ENCODE measurements at regions not wholly inside any gene's neighbourhood (a gene's known extent, or its start where the extent isn't known, plus 50 kb on each side); places are given as distances from the start of the nearest gene placed in this dataset.
"Not testable (repeated sequence)": the region's sequence is repeated elsewhere in the genome, so short reads cannot be mapped to it uniquely, and the experiment has no call there.

- no peak for DNase-seq
Measured at GRCh38 chr22:22946131-22946530, 58.5 kb downstream of the IGLL5 start.

- DNase-seq, result peak; percentile 27
Measured at GRCh38 chr22:22948651-22949571, 61.3 kb downstream of the IGLL5 start.

GRCh38 chr22:22949953-22950352 is 62.3 kb downstream of the IGLL5 start:
- no peak for DNase-seq

DNA sequence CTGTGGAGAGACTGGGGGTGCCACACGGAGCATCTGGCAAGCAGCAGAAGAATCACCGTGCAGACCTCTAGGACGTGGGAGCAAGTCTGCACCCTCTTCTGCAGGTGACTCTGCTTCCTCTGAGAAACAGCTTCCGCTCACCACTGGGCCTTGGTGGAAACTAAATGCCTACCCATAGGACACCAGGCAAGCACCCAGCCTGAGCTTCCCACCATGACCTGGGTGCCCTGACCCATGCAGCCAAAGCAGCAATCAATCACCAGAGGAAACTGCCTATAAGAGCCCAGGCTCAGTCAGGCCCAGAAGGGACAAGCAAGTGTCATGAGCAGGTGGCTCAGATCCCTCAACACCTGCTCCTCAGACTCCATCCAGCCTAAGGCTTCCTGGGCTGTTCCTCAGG is 63.4 kb downstream of the IGLL5 start:
- DNase-seq, result no peak

DNA sequence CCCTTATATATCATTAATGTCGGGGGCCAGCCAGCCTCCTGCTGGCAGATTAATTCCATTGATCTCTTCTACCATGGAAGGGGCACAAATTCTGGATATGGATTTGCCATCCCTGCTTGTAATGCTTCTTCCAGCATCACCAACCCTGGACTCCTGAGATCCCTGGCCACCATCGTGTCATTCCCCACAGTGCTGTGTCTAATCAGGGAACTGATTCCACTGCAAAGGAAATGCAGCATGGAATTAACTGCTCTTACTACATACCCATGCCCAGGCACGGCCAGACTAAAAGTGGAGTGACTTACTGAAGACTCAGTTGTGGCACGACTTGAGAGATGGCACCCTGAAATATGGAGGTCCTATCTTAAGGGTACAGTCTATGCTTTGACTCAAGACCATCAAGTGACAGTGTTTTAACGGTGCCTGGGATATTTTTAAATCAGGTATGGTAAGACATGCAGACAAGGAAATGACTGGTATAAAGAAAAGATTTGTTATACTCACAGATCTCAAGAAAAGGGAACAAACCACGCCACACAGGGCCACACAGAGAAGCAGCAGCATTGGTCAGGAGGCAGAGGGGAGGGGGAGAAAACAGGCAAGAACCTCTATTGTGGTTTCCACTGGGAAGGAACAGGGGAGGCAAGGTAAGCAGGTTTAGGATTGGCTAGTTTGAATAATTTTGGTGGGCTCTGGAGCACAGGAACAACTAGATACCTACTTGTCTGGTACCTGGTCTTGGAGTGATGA is 65.1 kb downstream of the IGLL5 start:
- no peak for DNase-seq

- no peak for DNase-seq
Measured at GRCh38 chr22:22953791-22954190, 66.2 kb downstream of the IGLL5 start.

- peak; percentile 28 for DNase-seq
Measured at GRCh38 chr22:22954656-22955055, 67.0 kb downstream of the IGLL5 start.

- DNase-seq, result no peak
Measured at GRCh38 chr22:22955276-22955798, 67.7 kb downstream of the IGLL5 start.

GRCh38 chr22:22955866-22956535 is 68.4 kb downstream of the IGLL5 start:
- peak; percentile 84 for DNase-seq

GRCh38 chr22:22957090-22957489 is 69.5 kb downstream of the IGLL5 start:
- DNase-seq, result no peak

DNA sequence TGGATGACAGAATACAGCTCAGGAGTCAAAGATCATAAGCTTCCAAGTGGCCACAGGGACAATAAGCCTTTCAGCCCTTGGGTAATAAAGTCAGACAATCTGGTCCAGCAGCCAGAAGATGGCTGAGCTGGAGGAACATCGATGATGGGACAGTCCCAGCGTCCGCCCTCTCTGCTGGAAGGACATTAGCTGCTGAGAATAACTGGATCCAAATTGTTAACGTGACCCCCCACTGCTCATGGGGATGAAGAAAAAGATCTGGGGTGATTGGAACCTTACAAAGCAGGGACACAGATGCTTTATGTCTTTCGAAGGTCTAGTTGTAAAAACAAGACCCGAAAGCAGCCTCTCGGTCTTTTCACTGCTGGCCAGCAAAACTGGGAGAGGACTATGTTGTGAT is 71.0 kb downstream of the IGLL5 start:
- no peak for DNase-seq

DNA sequence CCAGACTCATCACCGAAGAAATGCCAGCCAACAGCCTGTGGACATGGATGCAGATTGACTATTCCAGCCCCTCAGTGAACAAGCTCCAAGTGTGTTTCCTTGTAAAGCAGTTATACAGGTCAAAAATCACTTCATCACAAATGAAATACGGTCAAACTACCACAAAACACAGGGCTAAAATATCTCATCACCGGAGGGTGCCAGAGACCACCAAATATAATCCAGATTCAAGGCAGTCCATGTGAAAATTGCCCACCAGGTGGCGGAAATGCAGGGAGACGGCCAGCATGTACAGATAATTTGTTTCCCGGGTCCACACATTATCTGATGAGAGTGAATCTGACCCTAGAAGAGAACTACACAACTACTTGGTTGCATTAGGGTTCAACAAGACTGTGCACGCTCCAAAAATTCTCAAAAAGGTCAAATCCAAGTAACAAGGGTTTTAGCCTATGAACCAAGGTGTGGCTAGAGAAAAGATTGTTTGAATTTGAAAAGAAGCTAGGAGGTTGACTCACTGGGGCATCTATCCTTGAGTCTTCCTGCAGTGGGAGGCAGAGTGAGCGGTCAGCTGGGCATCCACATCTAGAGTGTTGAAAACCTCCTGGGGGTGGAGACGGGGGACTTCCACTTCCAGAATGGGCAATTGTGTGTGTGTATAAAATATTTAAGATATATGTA is 71.7 kb downstream of the IGLL5 start:
- peak; percentile 74 for DNase-seq

DNA sequence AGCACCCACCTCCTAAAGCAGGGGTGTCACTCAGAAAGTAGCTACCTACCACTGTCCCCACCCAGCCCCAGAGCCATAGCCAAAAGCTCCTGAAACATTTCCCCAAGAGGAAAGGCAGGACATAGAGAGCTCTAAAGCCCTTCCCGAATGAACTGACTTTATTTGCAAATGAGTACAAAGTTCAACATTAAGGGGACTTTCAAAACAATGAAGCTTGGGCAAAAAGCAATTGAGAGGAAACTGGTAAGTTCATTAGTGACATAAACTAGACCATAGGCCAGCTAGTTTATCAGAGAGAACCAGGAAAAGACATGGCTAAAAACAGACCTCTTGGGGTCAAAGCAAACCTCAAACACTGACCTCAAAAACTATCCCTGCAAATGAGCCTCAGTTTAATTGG is 72.7 kb downstream of the IGLL5 start:
- no peak for DNase-seq

DNA sequence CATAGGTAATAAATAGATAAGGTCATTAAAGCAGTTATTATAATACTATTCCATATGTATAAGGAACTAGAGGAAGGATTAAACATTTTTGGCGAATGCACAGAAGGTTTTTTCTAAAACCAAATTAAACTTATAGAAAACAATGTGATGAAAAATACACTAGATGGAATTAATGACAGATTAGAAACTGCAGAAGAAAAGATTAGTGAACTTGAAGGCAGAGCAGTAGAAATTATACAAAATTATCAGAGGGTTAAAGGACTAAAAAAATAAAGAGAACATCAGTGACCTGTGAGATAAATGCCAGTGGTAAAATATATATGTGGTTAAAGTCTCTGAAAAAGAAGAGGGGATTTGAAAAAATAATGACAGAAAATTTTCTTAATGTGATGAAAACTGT is 74.0 kb downstream of the IGLL5 start:
- no peak for DNase-seq

- no peak for DNase-seq
Measured at GRCh38 chr22:22968366-22968765, 80.8 kb downstream of the IGLL5 start.

DNA sequence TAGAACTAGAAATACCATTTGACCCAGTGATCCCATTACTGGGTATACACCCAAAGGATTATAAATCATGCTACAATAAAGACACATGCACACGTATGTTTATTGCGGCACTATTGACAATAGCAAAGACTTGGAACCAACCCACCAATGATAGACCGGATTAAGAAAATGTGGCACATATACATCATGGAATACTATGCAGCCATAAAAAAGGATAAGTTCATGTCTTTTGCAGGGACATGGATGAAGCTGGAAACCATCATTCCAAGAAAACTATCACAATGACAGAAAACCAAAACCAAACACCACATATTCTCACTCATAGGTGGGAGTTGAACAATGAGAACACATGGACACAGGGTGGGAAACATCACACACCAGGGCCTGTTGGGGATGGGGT is 85.0 kb downstream of the IGLL5 start:
- not testable (repeated sequence) for DNase-seq

GRCh38 chr22:22973336-22973735 is 85.7 kb downstream of the IGLL5 start:
- no peak for DNase-seq

DNA sequence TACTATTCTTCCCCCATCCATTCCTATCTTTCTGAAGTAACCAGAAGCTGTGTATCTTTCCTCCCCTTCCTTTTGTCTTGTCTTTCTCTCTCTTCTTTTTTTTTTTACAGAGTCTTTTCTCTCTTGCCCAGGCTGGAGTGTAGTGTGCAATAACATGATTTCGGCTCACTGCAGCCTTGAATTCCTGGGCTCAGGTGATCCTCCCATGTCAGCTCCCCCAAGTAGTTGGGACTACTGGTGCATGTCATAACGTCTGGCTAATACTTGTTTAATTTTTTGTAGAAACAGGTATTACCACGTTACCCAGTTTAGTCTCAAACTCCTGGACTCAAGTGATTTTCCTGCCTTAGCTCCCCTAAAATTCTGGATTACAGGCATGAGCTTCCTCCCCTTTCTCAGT is 86.5 kb downstream of the IGLL5 start:
- DNase-seq, result no peak

GRCh38 chr22:22974795-22975580 is 87.4 kb downstream of the IGLL5 start:
- no peak for DNase-seq

DNA sequence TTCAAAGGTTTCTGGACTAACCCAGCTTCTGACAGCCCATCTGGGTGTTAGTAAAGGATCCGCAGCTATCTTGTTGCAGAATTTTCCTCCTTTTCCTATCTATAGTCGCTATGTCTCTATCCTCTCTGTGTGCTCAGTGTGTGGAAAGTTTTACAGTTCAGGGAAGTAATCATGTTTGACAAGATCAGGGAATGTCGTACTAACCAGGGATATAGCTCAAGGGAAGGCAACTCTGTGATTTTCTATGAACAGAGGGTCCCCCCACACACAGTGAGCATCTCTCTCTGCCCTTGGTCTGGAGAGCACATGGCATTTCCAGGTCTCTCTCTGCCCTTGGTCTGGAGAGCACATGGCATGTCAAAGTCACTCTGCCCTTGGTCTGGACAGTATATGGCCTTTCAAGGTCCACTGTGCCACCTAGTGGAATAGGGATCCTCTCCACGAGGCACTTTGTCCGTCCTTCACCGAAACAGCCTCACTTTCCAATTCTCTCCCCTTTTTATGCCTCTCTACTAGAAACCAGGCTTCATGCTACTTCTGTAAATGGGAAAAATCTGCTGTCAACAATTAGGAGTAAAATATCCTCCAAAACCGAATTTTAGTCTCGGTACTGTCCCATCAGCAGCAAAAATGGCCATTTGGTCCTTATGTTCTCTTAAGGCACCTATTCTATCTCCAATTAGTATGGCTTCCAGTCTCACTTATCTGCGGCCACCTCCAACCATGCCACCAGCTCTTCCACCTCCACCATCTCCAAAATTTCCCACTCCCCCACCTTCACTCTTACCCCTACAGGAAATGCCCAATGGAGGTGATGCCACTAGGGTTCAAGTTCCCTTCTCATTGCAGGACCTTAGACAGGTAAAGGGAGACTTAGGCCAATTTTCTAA is 88.7 kb downstream of the IGLL5 start:
- DNase-seq, result no peak

Measured in suppressor macrophage treated with lipopolysaccharide for 4 hours (primary cell).